SK-N-DZ (cell line): ENCODE measurements at regions not wholly inside any gene's neighbourhood (a gene's known extent, or its start where the extent isn't known, plus 50 kb on each side); places are given as distances from the start of the nearest gene placed in this dataset.

ENCODE experiments used
- DNase-seq: peaks from one replicate; pipeline ENCODE4 v3.0.0-alpha.2; 2015; ENCODE audit warnings: low spot score

GRCh38 chr12:88775742-88776151 is 195.5 kb upstream of the KITLG start:
- no peak for DNase-seq

DNA sequence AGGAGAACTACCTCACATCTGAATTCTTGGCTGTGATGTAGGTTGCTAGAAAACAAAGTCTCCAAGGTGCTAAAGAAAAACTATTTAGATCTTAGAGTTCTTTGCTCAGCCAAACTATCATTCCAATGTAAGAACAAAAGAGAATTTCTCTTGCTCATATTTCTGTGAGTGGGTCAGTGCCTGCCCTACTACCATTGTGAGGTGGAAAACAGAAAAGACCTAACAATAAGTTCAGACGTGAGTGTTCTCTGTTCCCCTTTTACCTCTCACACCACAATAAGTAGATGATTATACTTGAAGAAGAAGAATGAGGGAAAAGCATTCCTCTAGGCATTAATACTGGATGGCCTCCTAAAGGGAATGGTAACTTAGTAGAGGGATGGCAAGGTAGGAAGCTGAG is 187.4 kb upstream of the KITLG start:
- no peak for DNase-seq

DNA sequence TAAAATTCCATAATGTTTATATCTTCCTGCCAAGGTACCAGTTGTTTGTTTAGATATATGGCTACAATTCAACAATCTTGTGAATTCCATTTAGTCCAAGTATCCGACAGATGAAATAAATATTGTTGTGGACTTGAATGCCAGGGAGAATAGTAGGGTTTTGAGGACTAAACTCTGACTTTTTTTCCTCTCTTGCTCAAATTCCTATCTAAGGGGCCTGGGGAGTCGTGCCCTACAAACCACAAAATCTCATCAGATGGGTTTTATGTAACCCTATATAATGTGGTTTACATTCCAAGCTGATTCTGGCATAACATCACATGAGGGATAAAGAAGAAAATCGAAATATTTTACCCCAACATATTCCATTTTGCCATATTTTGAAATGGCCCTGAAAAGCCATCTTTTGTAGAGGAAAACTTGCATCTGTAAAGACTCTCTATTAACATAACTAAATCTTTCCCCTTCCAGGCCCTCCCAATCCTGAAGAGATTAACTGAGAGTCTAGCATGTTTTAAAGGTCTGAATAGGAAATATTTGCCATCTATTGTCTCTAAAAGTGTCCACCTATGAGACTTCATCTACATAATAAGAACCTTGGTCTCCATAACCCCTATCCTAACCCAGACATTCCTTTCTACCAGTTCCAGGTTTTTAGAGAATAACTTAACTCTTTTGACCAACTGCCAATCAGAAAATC is 184.7 kb upstream of the KITLG start:
- DNase-seq = no peak

- no peak for DNase-seq
These were observed 183.3 kb upstream of the KITLG start for GRCh38 chr12:88763536-88764100.

GRCh38 chr12:88758176-88758575 is 177.9 kb upstream of the KITLG start:
- DNase-seq = no peak

GRCh38 chr12:88756917-88757316 is 176.6 kb upstream of the KITLG start:
- no peak for DNase-seq

GRCh38 chr12:88756153-88756552 is 175.9 kb upstream of the KITLG start:
- no peak for DNase-seq

GRCh38 chr12:88753707-88754106 is 173.4 kb upstream of the KITLG start:
- DNase-seq = no peak

- DNase-seq = no peak
These were observed 172.8 kb upstream of the KITLG start for GRCh38 chr12:88753066-88753465.

GRCh38 chr12:88752183-88752582 is 171.9 kb upstream of the KITLG start:
- no peak for DNase-seq

DNA sequence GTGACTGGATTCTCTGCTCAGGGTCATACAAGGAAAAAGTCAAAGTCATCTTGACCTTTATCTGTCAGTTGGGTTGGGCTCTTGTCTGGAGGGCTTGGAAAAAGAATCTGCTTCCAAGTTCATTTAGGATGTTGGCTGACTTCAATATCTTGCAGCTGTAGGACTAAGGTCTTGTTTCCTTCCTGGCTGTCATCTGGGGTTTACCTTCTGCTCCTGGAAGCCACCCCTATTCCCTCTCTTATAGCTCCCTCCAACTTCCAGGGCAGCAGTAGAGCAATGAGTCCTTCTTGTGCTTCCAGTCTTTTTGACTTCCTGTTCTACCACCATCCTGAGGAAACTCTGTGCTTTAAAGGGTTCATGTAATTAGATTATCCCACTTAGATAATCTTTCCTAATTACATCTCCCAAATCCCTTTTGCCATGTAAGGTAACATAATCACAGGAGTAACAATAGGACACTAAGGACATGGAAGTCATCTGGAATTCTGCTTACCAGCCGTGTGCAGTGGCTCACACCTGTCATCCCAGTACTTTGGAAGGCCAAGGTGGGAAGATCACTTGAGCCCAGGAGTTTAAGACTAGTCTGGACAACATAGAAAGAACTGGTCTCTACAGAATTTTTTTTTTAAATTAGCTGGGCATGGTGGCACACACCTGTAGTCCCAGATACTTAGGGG is 170.7 kb upstream of the KITLG start:
- DNase-seq = peak; percentile 51

DNA sequence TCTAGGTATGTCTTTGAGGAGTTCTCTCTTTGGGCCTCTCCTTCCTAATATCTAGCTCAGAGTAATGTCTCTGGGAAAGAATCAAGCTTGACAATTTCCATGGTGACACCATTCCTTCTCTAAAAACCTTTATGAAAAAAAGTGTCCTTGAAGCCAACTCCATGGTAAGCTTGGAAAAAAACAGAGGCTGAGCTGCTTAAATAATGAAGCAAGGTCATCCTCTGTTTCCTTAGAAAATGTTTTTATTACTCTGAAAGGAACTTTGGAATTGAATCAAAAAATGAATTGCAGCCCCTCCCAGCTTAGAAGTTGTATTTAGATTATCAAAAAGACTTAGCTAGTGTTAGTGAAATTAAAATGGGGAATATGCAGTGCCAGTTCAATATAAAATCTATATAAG is 166.1 kb upstream of the KITLG start:
- DNase-seq = no peak

GRCh38 chr12:88743946-88744685 is 163.8 kb upstream of the KITLG start:
- DNase-seq = no peak

DNA sequence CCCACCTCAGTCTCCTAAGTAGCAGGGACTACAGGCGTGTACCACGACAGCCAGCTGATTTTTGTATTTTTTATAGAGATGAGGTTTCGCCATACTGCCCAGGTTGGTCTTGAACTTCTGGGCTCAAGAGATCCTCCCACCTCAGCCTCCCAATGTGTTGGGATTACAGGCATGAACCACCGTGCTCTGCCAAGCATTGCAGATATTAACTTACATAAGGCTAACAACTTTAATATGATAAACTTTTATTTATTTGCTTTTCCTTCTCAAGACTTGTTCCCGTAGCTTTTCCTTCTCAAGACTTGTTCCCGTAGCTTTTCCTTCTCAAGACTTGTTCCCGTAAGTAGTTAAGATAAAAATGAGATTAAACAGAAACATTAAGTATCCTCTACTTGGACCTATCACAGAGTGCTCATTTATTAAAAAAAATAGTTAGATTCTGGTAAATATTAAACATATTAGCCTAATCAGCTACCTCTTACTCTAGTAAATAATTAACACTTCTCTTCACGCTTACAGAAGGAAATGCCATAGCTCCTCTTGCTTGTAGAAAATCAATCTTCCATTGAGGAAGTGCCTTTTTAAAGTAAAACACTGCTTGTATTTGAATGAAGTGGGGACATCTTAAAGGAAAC is 157.7 kb upstream of the KITLG start:
- DNase-seq = no peak

GRCh38 chr12:88736031-88736430 is 155.8 kb upstream of the KITLG start:
- DNase-seq = no peak

DNA sequence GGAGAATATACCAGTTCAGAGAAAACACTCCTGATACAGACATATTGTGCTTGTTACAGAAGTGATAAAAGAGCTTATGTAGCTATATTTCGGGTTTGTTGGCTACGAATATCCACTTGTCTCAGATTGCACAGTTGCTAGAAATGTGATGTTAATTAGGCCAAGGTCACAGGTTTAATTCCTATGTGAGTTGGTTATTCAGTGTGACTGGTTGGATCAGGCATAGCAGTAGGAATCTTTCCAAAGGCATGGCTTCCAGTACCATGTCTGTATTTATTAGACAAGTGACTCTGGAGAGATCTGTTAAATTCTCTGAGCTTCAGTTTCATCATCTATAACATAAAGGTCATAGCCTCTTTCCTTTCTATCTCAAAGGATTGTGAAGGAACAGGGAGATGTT is 152.7 kb upstream of the KITLG start:
- no peak for DNase-seq

DNA sequence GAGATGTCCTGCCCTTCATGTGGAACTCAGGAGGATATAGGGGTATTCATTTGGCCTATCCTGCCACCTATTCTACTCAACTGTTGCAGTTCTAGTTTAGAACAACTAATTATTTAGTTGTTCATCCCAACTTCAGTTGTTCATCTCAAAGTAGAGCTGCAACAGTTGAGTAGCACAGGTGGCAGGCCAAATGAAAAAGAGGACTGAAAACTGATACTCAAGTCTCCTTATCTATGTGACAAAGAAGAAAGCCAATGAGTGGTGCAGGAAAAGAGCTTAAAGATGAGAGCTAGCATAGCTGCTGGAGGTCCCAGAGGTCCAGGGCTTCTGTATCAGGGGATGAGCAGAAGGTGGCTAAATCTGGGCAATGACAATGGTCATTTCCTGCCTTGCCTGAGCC is 148.9 kb upstream of the KITLG start:
- DNase-seq = no peak

DNA sequence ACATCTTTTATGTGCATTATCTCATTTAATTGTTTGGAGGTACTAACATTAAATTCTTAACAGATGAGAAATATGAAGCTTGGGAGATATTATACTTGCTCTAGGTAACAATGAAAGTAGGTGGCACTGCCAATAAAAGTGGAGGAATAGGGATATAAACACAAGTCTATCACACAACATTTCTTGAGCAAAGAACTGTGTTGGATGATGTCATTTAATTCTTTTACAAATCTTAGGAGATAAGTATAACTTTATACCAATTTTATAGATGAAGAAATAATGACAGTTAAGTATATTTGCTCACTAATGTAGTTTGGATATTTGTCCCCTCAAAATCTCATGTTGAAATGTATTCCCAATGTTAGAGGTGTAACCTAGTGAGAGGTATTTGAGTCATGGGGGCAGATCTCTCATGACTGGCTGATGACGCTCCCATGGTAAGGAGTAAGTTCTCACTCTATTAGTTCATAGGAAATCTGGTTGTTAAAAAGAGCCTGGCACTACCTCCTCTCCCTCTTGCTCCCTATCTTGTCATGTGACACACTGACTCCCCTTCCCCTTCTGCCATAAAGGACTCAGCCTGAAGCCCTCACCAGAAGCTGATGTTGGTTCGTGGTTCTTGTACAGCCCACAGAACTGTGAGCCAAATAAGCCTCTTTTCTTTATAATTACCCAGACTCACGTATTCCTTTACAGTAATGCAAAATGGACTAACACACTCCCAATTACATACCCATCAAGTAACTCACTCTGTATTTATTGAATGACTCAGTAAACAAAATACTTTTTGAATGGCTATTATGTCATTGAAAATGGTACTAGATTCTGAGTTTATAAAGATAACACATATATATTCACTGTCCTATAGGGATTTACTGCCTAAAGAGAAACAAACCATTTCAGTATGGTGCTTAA is 146.8 kb upstream of the KITLG start:
- no peak for DNase-seq

- no peak for DNase-seq
These were observed 145.4 kb upstream of the KITLG start for GRCh38 chr12:88725592-88726143.

- no peak for DNase-seq
These were observed 142.9 kb upstream of the KITLG start for GRCh38 chr12:88723219-88723618.
